IMR-90 (cell line): ENCODE measurements at regions not wholly inside any gene's neighbourhood (a gene's known extent, or its start where the extent isn't known, plus 50 kb on each side); places are given as distances from the start of the nearest gene placed in this dataset.

Source experiments
- ATAC-seq: fragments of 200-7000 bp; cut with Tn5 transposase; 2 replicates; pipeline ENCODE4 v1.9.1; 2020; ENCODE audit warnings: low read depth, mild to moderate bottlenecking, moderate library complexity
- BruUV-seq: library from RNA; stranded (reverse); fragments of 400-500 nt; replicated peaks from 2 replicates; lab custom pipeline; 2021; lab: Mats Ljungman, UMichigan
- CTCF ChIA-PET: fragments of 300-600 bp; formaldehyde crosslinking; extraction: SDS; loops from one replicate; lab custom pipeline; 2021; ENCODE audit warnings: antibody characterized with exemption; lab: Yijun Ruan, JAX
- POLR2A ChIA-PET: fragments of 300-600 bp; sonication (Branson Sonifier 250); formaldehyde crosslinking; loops from one replicate; lab custom pipeline; 2022; ENCODE audit warnings: antibody characterized with exemption; ENCODE audit not compliant: unreplicated experiment; lab: Charles Lee
- DNase-seq: peaks from one replicate; pipeline ENCODE4 v3.0.0; 2013
- H2AFZ ChIP-seq: replicated peaks from 2 replicates; pipeline ENCODE3; 2013; ENCODE audit warnings: low read length, mild to moderate bottlenecking; ENCODE audit not compliant: poor library complexity
- H2AK5ac ChIP-seq: 2 replicates; pipeline ENCODE4 v1.6.1; 2013; ENCODE audit warnings: low read depth, low read length, inconsistent platforms
- H2AK9ac ChIP-seq: replicated peaks from 2 replicates; pipeline ENCODE3; 2013; ENCODE audit warnings: mild to moderate bottlenecking, low read depth, low read length, moderate library complexity; ENCODE audit not compliant: poor library complexity
- H2BK120ac ChIP-seq: 2 replicates; pipeline ENCODE4 v1.6.1; 2013; ENCODE audit warnings: low read depth, low read length, inconsistent platforms
- H2BK15ac ChIP-seq: 3 replicates; pipeline ENCODE4 v1.6.1; 2013; ENCODE audit warnings: low read depth, low read length, inconsistent platforms
- H2BK20ac ChIP-seq: 2 replicates; pipeline ENCODE4 v1.6.1; 2013; ENCODE audit warnings: low read depth, mild to moderate bottlenecking, inconsistent platforms, low read length, moderate library complexity
- H2BK5ac ChIP-seq: 2 replicates; pipeline ENCODE4 v1.6.1; 2013; ENCODE audit warnings: mild to moderate bottlenecking, low read depth, low read length, inconsistent platforms; ENCODE audit not compliant: poor library complexity, severe bottlenecking
- H3K14ac ChIP-seq: replicated peaks from 2 replicates; pipeline ENCODE4 v1.6.1; 2013; ENCODE audit warnings: low read depth, low read length, inconsistent platforms
- H3K18ac ChIP-seq: 2 replicates; pipeline ENCODE4 v1.6.1; 2013; ENCODE audit warnings: low read depth, low read length, control low read depth
- H3K23ac ChIP-seq: 2 replicates; pipeline ENCODE4 v1.6.1; 2013; ENCODE audit warnings: low read depth, low read length, inconsistent platforms
- H3K27ac ChIP-seq: 2 replicates; pipeline ENCODE4 v1.5.1; 2013; ENCODE audit warnings: mild to moderate bottlenecking, control low read depth, low read length; ENCODE audit not compliant: insufficient read depth
- H3K27me3 ChIP-seq: 2 replicates; pipeline ENCODE4 v1.6.1; 2013; ENCODE audit warnings: low read length; ENCODE audit not compliant: control insufficient read depth, insufficient read depth
- H3K36me3 ChIP-seq: 2 replicates; pipeline ENCODE4 v1.6.1; 2013; ENCODE audit warnings: low read length, mixed read lengths; ENCODE audit not compliant: control insufficient read depth, insufficient read depth
- H3K4ac ChIP-seq: 2 replicates; pipeline ENCODE4 v1.6.1; 2013; ENCODE audit warnings: low read depth, low read length, inconsistent platforms
- H3K4me1 ChIP-seq: 2 replicates; pipeline ENCODE4 v1.6.1; 2013; ENCODE audit warnings: low read length, mixed read lengths; ENCODE audit not compliant: control insufficient read depth, insufficient read depth
- H3K4me2 ChIP-seq: 2 replicates; pipeline ENCODE4 v1.6.1; 2013; ENCODE audit warnings: low read depth, mild to moderate bottlenecking, control low read depth, low read length, moderate library complexity
- H3K4me3 ChIP-seq: 2 replicates; pipeline ENCODE4 v1.5.1; 2013; ENCODE audit warnings: low read depth, mild to moderate bottlenecking, control low read depth, low read length, moderate library complexity; ENCODE audit not compliant: insufficient read depth
- H3K56ac ChIP-seq: 2 replicates; pipeline ENCODE4 v1.6.1; 2013; ENCODE audit warnings: low read length, inconsistent platforms; ENCODE audit not compliant: insufficient read depth; ENCODE audit errors: extremely low read depth
- H3K79me1 ChIP-seq, 2 experiments: 2 replicates each; pipeline ENCODE4 v1.6.1; 2013; ENCODE audit warnings: low read length in 2 of 2, inconsistent platforms in 1 of 2, low read depth in 1 of 2
- H3K9ac ChIP-seq: 2 replicates; pipeline ENCODE4 v1.6.1; 2013; ENCODE audit warnings: low read depth, low read length, control low read depth
- H3K9me1 ChIP-seq: 2 replicates; pipeline ENCODE4 v1.6.1; 2013; ENCODE audit warnings: low read length, inconsistent platforms; ENCODE audit not compliant: insufficient read depth
- H3K9me3 ChIP-seq: 2 replicates; pipeline ENCODE4 v1.6.1; 2013; ENCODE audit warnings: low read length; ENCODE audit not compliant: control insufficient read depth, insufficient read depth
- H4K20me1 ChIP-seq: 2 replicates; pipeline ENCODE4 v1.6.1; 2013; ENCODE audit warnings: low read length, inconsistent platforms; ENCODE audit not compliant: insufficient read depth
- H4K5ac ChIP-seq: 2 replicates; pipeline ENCODE4 v1.6.1; 2013; ENCODE audit warnings: mild to moderate bottlenecking, low read depth, low read length, control low read depth
- H4K8ac ChIP-seq, 2 experiments: 2 replicates each; pipeline ENCODE4 v1.6.1; 2013; ENCODE audit warnings: low read depth in 2 of 2, low read length in 2 of 2, control low read depth in 1 of 2, inconsistent platforms in 1 of 2
- H4K91ac ChIP-seq: 2 replicates; pipeline ENCODE4 v1.6.1; 2013; ENCODE audit warnings: low read depth, low read length, inconsistent platforms; ENCODE audit not compliant: insufficient read depth
- MAZ ChIP-seq: IDR thresholded peaks from 2 replicates; pipeline ENCODE4 v1.6.1; 2012; ENCODE audit warnings: low read depth, mild to moderate bottlenecking, low read length, improper control_type of control experiment, moderate library complexity, borderline replicate concordance
- MXI1 ChIP-seq: IDR thresholded peaks from 2 replicates; pipeline ENCODE4 v1.6.1; 2012; ENCODE audit warnings: low read depth, mild to moderate bottlenecking, low read length, moderate library complexity, borderline replicate concordance
- RAD21 ChIP-seq: IDR thresholded peaks from 2 replicates; pipeline ENCODE4 v1.6.1; 2012; ENCODE audit warnings: low read length, improper control_type of control experiment
- SMC3 ChIP-seq: fragments of 150-350 bp; IDR thresholded peaks from 2 replicates; pipeline ENCODE4 v1.6.1; 2016; ENCODE audit warnings: low read depth, mild to moderate bottlenecking, antibody characterized with exemption, low read length, moderate library complexity
- WGBS, 2 experiments: methylation state at CpG; one replicate each; pipeline versions ENCODE4 v1.1.5 to v1.1.7; 2013; ENCODE audit warnings: missing lambda C conversion rate in 2 of 2; ENCODE audit not compliant: insufficient read length in 1 of 2; ENCODE audit errors: extremely low coverage in 2 of 2; 5-methylcytosine and 5-hydroxymethylcytosine counted together
- dilution Hi-C: fragments of 300-500 bp; cut with HindIII; formaldehyde crosslinking; loops from one replicate; pipeline ENCODE4 v1.14.3; 2018; ENCODE audit warnings: low sequenced_read_pairs; ENCODE audit not compliant: unreplicated experiment
- in situ Hi-C: fragments of 300-500 bp; cut with MboI; formaldehyde crosslinking; loops from 3 replicates; pipeline ENCODE4 v1.14.3; 2019; ENCODE audit warnings: low sequenced_read_pairs, inconsistent platforms, mixed read lengths
- intact Hi-C: fragments of 100-400 bp; cut with micrococcal nuclease; formaldehyde crosslinking; loops from 2 replicates; pipeline ENCODE4 v1.10.0; 2022
- TF ChIP-seq, protein P1 (sequence below): fragments of 150-350 bp; IDR thresholded peaks from 2 replicates; pipeline ENCODE4 v1.6.1; 2016; ENCODE audit warnings: low read depth, mild to moderate bottlenecking, low read length, moderate library complexity, borderline replicate concordance
- TF ChIP-seq, protein P2 (sequence below): conservative IDR thresholded peaks from 2 replicates; pipeline ENCODE4 v1.5.1; 2012; ENCODE audit warnings: mild to moderate bottlenecking, low read depth, low read length, improper control_type of control experiment

GRCh38 chr11:115691030-115691429 lies 186.8 kb upstream of the CADM1 start:
- no peak overlapping the region for H4K8ac ChIP-seq
- H3K27ac ChIP-seq: no peak overlapping the region
- 0 out of 2 replicates have a peak, but pooled peaks cover 3% of the 10 kb centered on the region for H3K9me3 ChIP-seq
- H3K4me3 ChIP-seq: no peak overlapping the region
- CTCF ChIA-PET: no interaction called here
- no peak overlapping the region for H2AK5ac ChIP-seq
- no peaks in the 10 kb centered on the region for H3K4me1 ChIP-seq
- POLR2A ChIA-PET: no interaction called here
- intact Hi-C loops (no loop called here), in situ Hi-C loops (no loop called here), dilution Hi-C loops (no loop called here)
- H2BK5ac ChIP-seq: no peak overlapping the region
- no peak overlapping the region for H2BK15ac ChIP-seq
- TF ChIP-seq, protein P1, sequence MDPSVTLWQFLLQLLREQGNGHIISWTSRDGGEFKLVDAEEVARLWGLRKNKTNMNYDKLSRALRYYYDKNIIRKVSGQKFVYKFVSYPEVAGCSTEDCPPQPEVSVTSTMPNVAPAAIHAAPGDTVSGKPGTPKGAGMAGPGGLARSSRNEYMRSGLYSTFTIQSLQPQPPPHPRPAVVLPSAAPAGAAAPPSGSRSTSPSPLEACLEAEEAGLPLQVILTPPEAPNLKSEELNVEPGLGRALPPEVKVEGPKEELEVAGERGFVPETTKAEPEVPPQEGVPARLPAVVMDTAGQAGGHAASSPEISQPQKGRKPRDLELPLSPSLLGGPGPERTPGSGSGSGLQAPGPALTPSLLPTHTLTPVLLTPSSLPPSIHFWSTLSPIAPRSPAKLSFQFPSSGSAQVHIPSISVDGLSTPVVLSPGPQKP: no peak
- no peak for TF ChIP-seq MXI1
- no peak for TF ChIP-seq RAD21
- TF ChIP-seq, protein P2, sequence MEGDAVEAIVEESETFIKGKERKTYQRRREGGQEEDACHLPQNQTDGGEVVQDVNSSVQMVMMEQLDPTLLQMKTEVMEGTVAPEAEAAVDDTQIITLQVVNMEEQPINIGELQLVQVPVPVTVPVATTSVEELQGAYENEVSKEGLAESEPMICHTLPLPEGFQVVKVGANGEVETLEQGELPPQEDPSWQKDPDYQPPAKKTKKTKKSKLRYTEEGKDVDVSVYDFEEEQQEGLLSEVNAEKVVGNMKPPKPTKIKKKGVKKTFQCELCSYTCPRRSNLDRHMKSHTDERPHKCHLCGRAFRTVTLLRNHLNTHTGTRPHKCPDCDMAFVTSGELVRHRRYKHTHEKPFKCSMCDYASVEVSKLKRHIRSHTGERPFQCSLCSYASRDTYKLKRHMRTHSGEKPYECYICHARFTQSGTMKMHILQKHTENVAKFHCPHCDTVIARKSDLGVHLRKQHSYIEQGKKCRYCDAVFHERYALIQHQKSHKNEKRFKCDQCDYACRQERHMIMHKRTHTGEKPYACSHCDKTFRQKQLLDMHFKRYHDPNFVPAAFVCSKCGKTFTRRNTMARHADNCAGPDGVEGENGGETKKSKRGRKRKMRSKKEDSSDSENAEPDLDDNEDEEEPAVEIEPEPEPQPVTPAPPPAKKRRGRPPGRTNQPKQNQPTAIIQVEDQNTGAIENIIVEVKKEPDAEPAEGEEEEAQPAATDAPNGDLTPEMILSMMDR: no peak
- TF ChIP-seq MAZ: no peak
- TF ChIP-seq SMC3: no peak
- H4K20me1 ChIP-seq: no peaks in the 10 kb centered on the region
- H2AFZ ChIP-seq: no peak overlapping the region
- no peaks in the 10 kb centered on the region for H3K79me1 ChIP-seq
- no peak overlapping the region for H3K56ac ChIP-seq
- ATAC-seq (no peak), DNase-seq (no peak)
- no peak overlapping the region for H4K91ac ChIP-seq
- WGBS, 2 experiments: no CpG with 5 or more reads among the region's 3 CpGs
- no peak overlapping the region for H3K4me2 ChIP-seq
- no peak overlapping the region for H2AK9ac ChIP-seq
- H3K9me1 ChIP-seq: no peaks in the 10 kb centered on the region
- peaks cover 44% of the 10 kb centered on the region for H3K27me3 ChIP-seq
- H2BK120ac ChIP-seq: no peak overlapping the region
- no peak overlapping the region for H2BK20ac ChIP-seq
- BruUV-seq: no TSS peak
- no peaks in the 10 kb centered on the region for H3K36me3 ChIP-seq
- H3K4ac ChIP-seq: no peak overlapping the region
- H3K18ac ChIP-seq: no peak overlapping the region
- no peak overlapping the region for H3K23ac ChIP-seq
- no peak overlapping the region for H4K5ac ChIP-seq
- no peak overlapping the region for H3K9ac ChIP-seq
- no peak overlapping the region for H3K14ac ChIP-seq
